Upper lobe of left lung (tissue), 4 donors: ENCODE measurements at regions not wholly inside any gene's neighbourhood (a gene's known extent, or its start where the extent isn't known, plus 50 kb on each side); places are given as distances from the start of the nearest gene placed in this dataset.

Source experiments
- EP300 ChIP-seq, 4 donors: sonication (generic); formaldehyde crosslinking; IDR thresholded peaks; one replicate each; pipeline ENCODE4 v1.5.1; 2017; ENCODE audit warnings: antibody characterized with exemption in 4 of 4, control low read depth in 2 of 4
- POLR2A ChIP-seq, 4 donors: fragments of 450-650 bp; IDR thresholded peaks; one replicate each; pipeline ENCODE4 v1.5.1; 2016 to 2017; ENCODE audit warnings: antibody characterized with exemption in 4 of 4, mild to moderate bottlenecking in 2 of 4
- TF ChIP-seq, protein P1 (sequence below), 6 experiments: fragments of 450-650 bp in 4 of 6; fragments of 200-600 bp in 2 of 6; sonication (generic) in 2 of 6; IDR thresholded peaks; one replicate each; pipeline ENCODE4 v1.5.1; 2016 to 2019; ENCODE audit warnings: antibody characterized with exemption in 6 of 6

GRCh38 chr15:95580121-95580520 lies 750.4 kb upstream of the NR2F2 start:
- TF ChIP-seq POLR2A (IDR thresholded peaks at IDR 0.05) (no peak), EP300 (IDR thresholded peaks at IDR 0.05) (no peak)
- TF ChIP-seq, protein P1, sequence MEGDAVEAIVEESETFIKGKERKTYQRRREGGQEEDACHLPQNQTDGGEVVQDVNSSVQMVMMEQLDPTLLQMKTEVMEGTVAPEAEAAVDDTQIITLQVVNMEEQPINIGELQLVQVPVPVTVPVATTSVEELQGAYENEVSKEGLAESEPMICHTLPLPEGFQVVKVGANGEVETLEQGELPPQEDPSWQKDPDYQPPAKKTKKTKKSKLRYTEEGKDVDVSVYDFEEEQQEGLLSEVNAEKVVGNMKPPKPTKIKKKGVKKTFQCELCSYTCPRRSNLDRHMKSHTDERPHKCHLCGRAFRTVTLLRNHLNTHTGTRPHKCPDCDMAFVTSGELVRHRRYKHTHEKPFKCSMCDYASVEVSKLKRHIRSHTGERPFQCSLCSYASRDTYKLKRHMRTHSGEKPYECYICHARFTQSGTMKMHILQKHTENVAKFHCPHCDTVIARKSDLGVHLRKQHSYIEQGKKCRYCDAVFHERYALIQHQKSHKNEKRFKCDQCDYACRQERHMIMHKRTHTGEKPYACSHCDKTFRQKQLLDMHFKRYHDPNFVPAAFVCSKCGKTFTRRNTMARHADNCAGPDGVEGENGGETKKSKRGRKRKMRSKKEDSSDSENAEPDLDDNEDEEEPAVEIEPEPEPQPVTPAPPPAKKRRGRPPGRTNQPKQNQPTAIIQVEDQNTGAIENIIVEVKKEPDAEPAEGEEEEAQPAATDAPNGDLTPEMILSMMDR (IDR thresholded peaks at IDR 0.05), result no peak
